GM12875 (cell line): ENCODE measurements at regions not wholly inside any gene's neighbourhood (a gene's known extent, or its start where the extent isn't known, plus 50 kb on each side); places are given as distances from the start of the nearest gene placed in this dataset.

Source experiments
- H3K4me3 ChIP-seq: one replicate; pipeline ENCODE4 v1.5.1; 2011; ENCODE audit warnings: low read depth, low read length, control low read depth
- CTCF ChIP-seq: IDR thresholded peaks from 2 replicates; pipeline ENCODE4 v1.5.1; 2011; ENCODE audit warnings: low read depth, mild to moderate bottlenecking, control low read depth, inconsistent platforms, low read length, moderate library complexity, borderline replicate concordance; ENCODE audit not compliant: insufficient read depth

GRCh38 chr3:180743813-180744590, 64.7 kb upstream of the CCDC39 start:
- no peak for TF ChIP-seq CTCF
- no peak overlapping the region for H3K4me3 ChIP-seq

GRCh38 chr3:180747805-180748361, 68.6 kb upstream of the CCDC39 start:
- no peak for TF ChIP-seq CTCF
- no peak overlapping the region for H3K4me3 ChIP-seq

- H3K4me3 ChIP-seq = no peak overlapping the region
- TF ChIP-seq CTCF = no peak
These were observed 70.0 kb upstream of the CCDC39 start for GRCh38 chr3:180749322-180749721.

- no peak for TF ChIP-seq CTCF
- H3K4me3 ChIP-seq = no peak overlapping the region
These were observed 70.5 kb upstream of the CCDC39 start for GRCh38 chr3:180749796-180750195.

- no peak for TF ChIP-seq CTCF
- H3K4me3 ChIP-seq = no peak overlapping the region
These were observed 76.3 kb upstream of the CCDC39 start for GRCh38 chr3:180755556-180755955.

GRCh38 chr3:180762866-180763265, 83.6 kb upstream of the CCDC39 start:
- TF ChIP-seq CTCF = no peak
- no peak overlapping the region for H3K4me3 ChIP-seq

GRCh38 chr3:180764481-180764880, 85.2 kb upstream of the CCDC39 start:
- no peak overlapping the region for H3K4me3 ChIP-seq
- TF ChIP-seq CTCF = no peak
